ENCODE measurements at regions not wholly inside any gene's neighbourhood (a gene's known extent, or its start where the extent isn't known, plus 50 kb on each side); places are given as distances from the start of the nearest gene placed in this dataset.
A peak's percentile ranks its signal among the peaks of the same experiment; 100 is the strongest.
"Not testable (repeated sequence)": the region's sequence is repeated elsewhere in the genome, so short reads cannot be mapped to it uniquely, and the experiment has no call there.

DNA sequence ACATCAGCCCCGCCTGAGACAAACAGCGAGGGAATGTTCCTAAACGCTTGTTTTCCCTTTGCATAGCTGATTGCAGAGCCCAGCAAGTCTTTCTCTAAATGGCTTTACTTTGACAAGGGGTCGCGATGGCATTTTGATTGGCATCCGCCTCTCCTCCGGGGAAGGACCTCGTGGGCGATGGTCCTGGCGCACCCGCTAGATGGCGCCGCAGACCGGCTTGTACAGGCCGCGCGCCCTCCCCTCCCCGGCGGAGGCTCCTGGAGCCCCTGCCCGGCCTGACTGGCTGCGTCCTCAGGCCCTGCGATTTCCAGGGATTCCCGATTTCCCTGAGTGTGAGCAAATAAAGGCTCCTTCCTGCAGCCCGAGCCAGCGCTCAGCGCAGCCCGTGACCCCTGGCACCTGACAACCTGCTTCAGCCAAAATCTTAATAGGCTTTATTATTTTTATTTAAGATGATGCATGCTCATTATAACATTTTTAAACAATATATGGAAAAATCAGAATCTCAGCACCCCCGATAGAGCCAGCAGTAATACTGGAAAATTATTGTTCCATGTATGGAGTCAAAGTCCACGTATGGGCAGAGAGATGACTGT is 468.3 kb downstream of the AACS start:
- no peak for FAIRE-seq
- DNase-seq (ENCODE audit: insufficient read length, low spot score) = peak; percentile 38
- no peak for TF ChIP-seq POLR2A (IDR thresholded peaks at IDR 0.05; ENCODE audit: low read depth, low read length)

- FAIRE-seq = no peak
- DNase-seq (ENCODE audit: insufficient read length, low spot score) = no peak
- no peak for TF ChIP-seq POLR2A (IDR thresholded peaks at IDR 0.05; ENCODE audit: low read depth, low read length)
Measured at GRCh38 chr12:125538401-125539199, 473.4 kb downstream of the AACS start.

DNA sequence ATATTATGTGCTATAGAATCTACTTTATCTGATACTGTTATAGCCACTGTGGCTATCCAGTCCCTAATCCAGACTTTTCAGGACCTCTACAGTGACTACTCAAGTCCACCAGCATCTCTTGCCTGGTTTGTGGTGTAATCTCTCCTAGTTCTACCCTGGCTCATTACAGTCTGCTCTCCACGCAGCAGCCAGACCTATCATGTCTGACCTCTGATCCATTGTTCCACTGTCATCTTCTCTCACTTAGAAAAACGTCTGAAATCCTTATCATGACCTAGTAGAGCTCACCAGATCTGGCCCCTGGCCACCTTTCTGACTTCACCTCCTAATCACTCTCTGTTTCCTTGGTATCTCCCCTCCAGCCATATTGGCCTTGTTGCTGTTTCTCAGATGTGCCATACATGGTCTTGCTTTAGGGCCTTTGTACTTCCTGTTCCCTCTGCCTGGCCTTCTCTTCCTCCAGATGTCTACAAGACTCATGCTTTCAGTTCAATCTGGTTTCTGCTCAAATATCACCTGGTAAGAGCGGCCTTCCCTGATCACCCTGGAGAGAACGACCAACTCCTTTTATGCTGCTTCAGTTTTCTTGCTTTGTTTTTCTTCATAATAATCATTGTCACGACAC is 475.5 kb downstream of the AACS start:
- no peak for FAIRE-seq
- no peak for DNase-seq (ENCODE audit: insufficient read length, low spot score)
- TF ChIP-seq POLR2A (IDR thresholded peaks at IDR 0.05; ENCODE audit: low read depth, low read length) = no peak

DNA sequence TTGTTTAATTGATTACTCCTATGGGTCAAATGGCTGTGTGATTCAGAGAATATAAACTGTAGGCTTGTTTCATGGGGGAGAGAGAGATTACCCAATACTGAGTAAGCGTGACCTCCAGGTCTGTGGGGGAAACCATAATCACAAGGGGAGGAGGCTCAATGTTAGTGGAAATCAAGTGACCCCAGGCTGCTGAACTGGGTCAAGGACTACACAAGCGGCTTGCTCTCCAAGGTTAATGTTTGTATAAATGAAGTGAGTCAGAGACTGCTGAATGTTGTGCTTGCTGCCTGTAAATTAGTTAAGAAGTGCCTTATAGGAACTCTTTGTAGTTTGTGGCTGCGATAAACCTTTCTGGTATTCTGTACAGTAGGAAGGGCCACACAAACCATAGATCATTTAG is 479.7 kb downstream of the AACS start:
- no peak for TF ChIP-seq POLR2A (IDR thresholded peaks at IDR 0.05; ENCODE audit: low read depth, low read length)
- FAIRE-seq (no peak), DNase-seq (ENCODE audit: insufficient read length, low spot score) (no peak)

GRCh38 chr12:125549171-125549570 is 483.9 kb downstream of the AACS start:
- TF ChIP-seq POLR2A (IDR thresholded peaks at IDR 0.05; ENCODE audit: low read depth, low read length) = no peak
- DNase-seq (ENCODE audit: insufficient read length, low spot score) = no peak
- no peak for FAIRE-seq

GRCh38 chr12:125549836-125550235 is 484.6 kb downstream of the AACS start:
- no peak for TF ChIP-seq POLR2A (IDR thresholded peaks at IDR 0.05; ENCODE audit: low read depth, low read length)
- DNase-seq (ENCODE audit: insufficient read length, low spot score) = no peak
- no peak for FAIRE-seq

DNA sequence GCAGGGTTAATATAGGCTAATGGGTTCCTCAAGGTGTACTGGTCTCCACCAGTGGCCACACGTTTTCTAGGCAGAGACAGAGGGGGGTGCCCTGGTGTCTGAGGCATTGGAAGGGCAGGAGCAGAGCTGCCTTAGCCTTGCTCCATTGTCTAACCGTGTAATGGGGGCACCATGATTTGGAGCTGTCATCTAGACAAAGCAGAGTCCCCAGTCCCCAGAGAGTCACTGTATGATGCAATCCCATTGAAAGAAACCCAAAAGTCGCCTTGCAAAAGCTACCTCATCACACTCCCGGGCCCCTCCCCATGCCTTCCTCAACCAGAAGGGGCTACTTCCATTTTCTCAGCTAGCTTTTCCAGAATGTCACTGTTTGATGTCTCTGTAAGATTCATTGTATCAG is 487.1 kb downstream of the AACS start:
- FAIRE-seq (no peak), DNase-seq (ENCODE audit: insufficient read length, low spot score) (no peak)
- no peak for TF ChIP-seq POLR2A (IDR thresholded peaks at IDR 0.05; ENCODE audit: low read depth, low read length)

- FAIRE-seq = not testable (repeated sequence)
Measured at GRCh38 chr12:125561008-125561407, 495.8 kb downstream of the AACS start.

DNA sequence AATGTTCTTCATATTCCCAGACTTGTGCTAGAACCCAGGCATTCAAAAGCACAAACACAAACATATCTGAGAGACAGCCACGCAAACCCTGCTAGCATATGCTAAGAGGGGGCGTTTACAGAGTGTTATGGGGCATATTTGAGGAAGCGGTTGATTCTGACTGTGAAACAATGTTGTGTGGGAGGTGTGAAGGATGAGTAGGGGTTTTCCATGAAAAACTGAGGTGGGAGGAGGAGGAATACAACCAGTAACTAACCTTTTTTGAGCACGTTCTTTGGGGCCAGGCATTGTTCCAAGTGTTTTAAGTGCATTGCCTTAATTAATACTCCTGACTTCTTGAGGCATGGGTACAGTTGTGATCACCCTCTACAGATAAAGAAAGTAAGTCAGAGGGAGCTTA is 499.5 kb downstream of the AACS start:
- DNase-seq (ENCODE audit: insufficient read length, low spot score) = no peak
- TF ChIP-seq POLR2A (IDR thresholded peaks at IDR 0.05; ENCODE audit: low read depth, low read length) = no peak
- no peak for FAIRE-seq

More at GRCh38 chr12:125561008-125561407, 495.8 kb downstream of the AACS start:
- not testable (repeated sequence) for DNase-seq (ENCODE audit: insufficient read length, low spot score)

- FAIRE-seq (no peak), DNase-seq (ENCODE audit: insufficient read length, low spot score) (no peak)
- no peak for TF ChIP-seq POLR2A (IDR thresholded peaks at IDR 0.05; ENCODE audit: low read depth, low read length)
Measured at GRCh38 chr12:125567581-125567980, 502.3 kb downstream of the AACS start.

DNA sequence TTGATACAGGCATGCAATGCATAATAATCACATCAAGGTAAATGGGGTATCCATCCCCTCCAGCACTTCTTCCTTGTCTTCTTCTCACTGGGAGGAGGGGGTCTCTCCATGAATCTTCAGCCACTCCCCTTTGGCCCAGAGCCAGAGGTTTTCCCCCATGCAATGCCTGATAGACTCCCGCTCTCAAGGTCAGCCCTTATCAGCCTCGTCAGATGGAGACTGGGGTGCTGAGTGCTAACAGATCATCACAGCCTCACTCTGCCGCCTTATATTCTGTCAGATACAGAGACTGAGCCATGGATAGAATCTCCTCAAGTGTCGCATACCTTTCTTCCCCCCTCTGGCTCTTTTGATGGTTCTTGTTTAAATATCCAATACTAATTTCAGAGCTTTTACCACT is 503.1 kb downstream of the AACS start:
- FAIRE-seq (no peak), DNase-seq (ENCODE audit: insufficient read length, low spot score) (no peak)
- TF ChIP-seq POLR2A (IDR thresholded peaks at IDR 0.05; ENCODE audit: low read depth, low read length) = no peak

GRCh38 chr12:125573271-125573670 is 508.0 kb downstream of the AACS start:
- FAIRE-seq (no peak), DNase-seq (ENCODE audit: insufficient read length, low spot score) (no peak)
- no peak for TF ChIP-seq POLR2A (IDR thresholded peaks at IDR 0.05; ENCODE audit: low read depth, low read length)

GRCh38 chr12:125577334-125577733 is 512.1 kb downstream of the AACS start:
- TF ChIP-seq POLR2A (IDR thresholded peaks at IDR 0.05; ENCODE audit: low read depth, low read length) = no peak
- DNase-seq (ENCODE audit: insufficient read length, low spot score) = no peak
- no peak for FAIRE-seq

DNA sequence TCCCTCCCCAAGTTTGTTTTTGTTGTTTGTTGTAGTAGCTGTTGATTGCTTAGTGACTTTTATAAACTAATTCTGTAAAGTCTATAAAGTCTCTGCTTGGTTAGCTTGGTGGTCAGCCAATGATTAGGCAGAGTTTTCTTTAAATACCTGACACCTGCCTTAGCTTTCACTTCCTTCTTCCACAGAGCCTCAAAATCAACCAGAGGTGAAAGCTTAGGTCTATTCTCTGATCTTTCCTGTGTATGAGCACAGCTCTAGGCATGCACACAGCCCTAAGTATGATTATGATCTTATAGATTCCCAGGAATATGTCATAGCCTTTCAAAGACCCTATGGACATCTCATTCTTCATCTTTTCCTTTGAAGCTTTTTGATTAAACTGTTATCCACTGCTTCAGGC is 514.7 kb downstream of the AACS start:
- no peak for FAIRE-seq
- no peak for TF ChIP-seq POLR2A (IDR thresholded peaks at IDR 0.05; ENCODE audit: low read depth, low read length)
- no peak for DNase-seq (ENCODE audit: insufficient read length, low spot score)

GRCh38 chr12:125583071-125583470 is 517.8 kb downstream of the AACS start:
- TF ChIP-seq POLR2A (IDR thresholded peaks at IDR 0.05; ENCODE audit: low read depth, low read length) = no peak
- FAIRE-seq (no peak), DNase-seq (ENCODE audit: insufficient read length, low spot score) (no peak)

Data from H54 (cell line).